ENCODE measurements at regions not wholly inside any gene's neighbourhood (a gene's known extent, or its start where the extent isn't known, plus 50 kb on each side); places are given as distances from the start of the nearest gene placed in this dataset.

GRCh38 chr6:166008441-166009369 lies 158.9 kb downstream of the TBXT start:
- Histone ChIP-seq H3K4me1 (ENCODE audit: control insufficient read depth in 2 of 2, insufficient read depth in 2 of 2, low read length in 2 of 2) (no peaks in the 10 kb centered on the region), H3K36me3 (replicated peaks in 1 of 2; ENCODE audit: control extremely low read depth in 1 of 2, control insufficient read depth in 1 of 2, extremely low read depth in 1 of 2, insufficient read depth in 2 of 2, low read length in 1 of 2) (no peaks in the 10 kb centered on the region), H3K4me2 (replicated peaks; ENCODE audit: low read depth, low read length, poor library complexity, severe bottlenecking) (no peak overlapping the region), H4K20me1 (ENCODE audit: control insufficient read depth, insufficient read depth, low read length, poor library complexity, severe bottlenecking) (no peaks in the 10 kb centered on the region), H3K27ac (ENCODE audit: low read length in 2 of 2) (no peak overlapping the region), H3K9me3 (ENCODE audit: control extremely low read depth in 1 of 3, control insufficient read depth in 2 of 3, insufficient read depth in 1 of 3, low read length in 2 of 3) (peaks cover 0 to 8% (median 0%) of the 10 kb centered on the region in 3 donors), H3K79me2 (ENCODE audit: control insufficient read depth, insufficient read depth, low read length) (no peaks in the 10 kb centered on the region), H2AFZ (ENCODE audit: insufficient read depth, low read depth, low read length, poor library complexity, severe bottlenecking) (no peak overlapping the region), H3K9ac (ENCODE audit: low read length) (no peak overlapping the region), H3K4me3 (ENCODE audit: control extremely low read depth in 1 of 5, extremely low read depth in 1 of 5, insufficient read depth in 1 of 5, low read depth in 2 of 5, low read length in 4 of 5) (no peak overlapping the region), H3K27me3 (replicated peaks in 1 of 4; ENCODE audit: control extremely low read depth in 1 of 4, control insufficient read depth in 3 of 4, insufficient read depth in 4 of 4, low read length in 3 of 4) (peaks cover 0 to 46% (median 14%) of the 10 kb centered on the region in 4 experiments)
- Mint-ChIP-seq H3K4me1 (peaks cover 2% of the 10 kb centered on the region), H3K9me3 (ENCODE audit: insufficient read depth) (no peaks in the 10 kb centered on the region), H3K4me3 (no peak overlapping the region), H3K27me3 (peaks cover 73% of the 10 kb centered on the region), H3K27ac (no peak overlapping the region)
- TF ChIP-seq EZH2 (IDR thresholded peaks at IDR 0.05; ENCODE audit: borderline replicate concordance, insufficient read depth, low read depth, low read length, poor library complexity, severe bottlenecking), result no peak
- TF ChIP-seq, protein P1, sequence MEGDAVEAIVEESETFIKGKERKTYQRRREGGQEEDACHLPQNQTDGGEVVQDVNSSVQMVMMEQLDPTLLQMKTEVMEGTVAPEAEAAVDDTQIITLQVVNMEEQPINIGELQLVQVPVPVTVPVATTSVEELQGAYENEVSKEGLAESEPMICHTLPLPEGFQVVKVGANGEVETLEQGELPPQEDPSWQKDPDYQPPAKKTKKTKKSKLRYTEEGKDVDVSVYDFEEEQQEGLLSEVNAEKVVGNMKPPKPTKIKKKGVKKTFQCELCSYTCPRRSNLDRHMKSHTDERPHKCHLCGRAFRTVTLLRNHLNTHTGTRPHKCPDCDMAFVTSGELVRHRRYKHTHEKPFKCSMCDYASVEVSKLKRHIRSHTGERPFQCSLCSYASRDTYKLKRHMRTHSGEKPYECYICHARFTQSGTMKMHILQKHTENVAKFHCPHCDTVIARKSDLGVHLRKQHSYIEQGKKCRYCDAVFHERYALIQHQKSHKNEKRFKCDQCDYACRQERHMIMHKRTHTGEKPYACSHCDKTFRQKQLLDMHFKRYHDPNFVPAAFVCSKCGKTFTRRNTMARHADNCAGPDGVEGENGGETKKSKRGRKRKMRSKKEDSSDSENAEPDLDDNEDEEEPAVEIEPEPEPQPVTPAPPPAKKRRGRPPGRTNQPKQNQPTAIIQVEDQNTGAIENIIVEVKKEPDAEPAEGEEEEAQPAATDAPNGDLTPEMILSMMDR (IDR thresholded peaks at IDR 0.05), result no peak
- ChIA-PET CTCF (no interaction called here), POLR2A (no interaction called here)
- WGBS (ENCODE audit: insufficient coverage), result 15% methylated on average over 55 of the region's 68 CpGs
- DNase-seq (no peak), ATAC-seq (ENCODE audit: low read depth) (no peak)
- intact Hi-C loops (cut with micrococcal nuclease), result no loop called here

Measured in B cell (primary cell).